ENCODE measurements at regions not wholly inside any gene's neighbourhood (a gene's known extent, or its start where the extent isn't known, plus 50 kb on each side); places are given as distances from the start of the nearest gene placed in this dataset.
A peak's percentile ranks its signal among the peaks of the same experiment; 100 is the strongest.

- no peak for DNase-seq
These were observed 541.3 kb upstream of the BTBD3 start for GRCh38 chr20:11376420-11376819.

GRCh38 chr20:11376998-11377397 lies 540.7 kb upstream of the BTBD3 start:
- DNase-seq: no peak

GRCh38 chr20:11377761-11378160 lies 539.9 kb upstream of the BTBD3 start:
- no peak for DNase-seq

GRCh38 chr20:11378252-11378651 lies 539.4 kb upstream of the BTBD3 start:
- no peak for DNase-seq

GRCh38 chr20:11379257-11380011 lies 538.3 kb upstream of the BTBD3 start:
- DNase-seq: peak; percentile 29 to 37

GRCh38 chr20:11380283-11380682 lies 537.4 kb upstream of the BTBD3 start:
- no peak for DNase-seq

GRCh38 chr20:11387189-11387754 lies 530.4 kb upstream of the BTBD3 start:
- no peak for DNase-seq

- no peak for DNase-seq
These were observed 528.5 kb upstream of the BTBD3 start for GRCh38 chr20:11389186-11389585.

- DNase-seq: no peak
These were observed 526.1 kb upstream of the BTBD3 start for GRCh38 chr20:11391591-11391990.

- DNase-seq: no peak
These were observed 523.4 kb upstream of the BTBD3 start for GRCh38 chr20:11394145-11394833.

GRCh38 chr20:11395581-11395980 lies 522.1 kb upstream of the BTBD3 start:
- no peak for DNase-seq

GRCh38 chr20:11401988-11402387 lies 515.7 kb upstream of the BTBD3 start:
- DNase-seq: no peak

- DNase-seq: no peak
These were observed 514.0 kb upstream of the BTBD3 start for GRCh38 chr20:11403711-11404110.

- no peak for DNase-seq
These were observed 510.8 kb upstream of the BTBD3 start for GRCh38 chr20:11406877-11407276.

GRCh38 chr20:11409561-11409960 lies 508.1 kb upstream of the BTBD3 start:
- DNase-seq: no peak

- no peak for DNase-seq
These were observed 505.9 kb upstream of the BTBD3 start for GRCh38 chr20:11411765-11412164.

GRCh38 chr20:11426948-11427347 lies 490.7 kb upstream of the BTBD3 start:
- DNase-seq: no peak

GRCh38 chr20:11429168-11429567 lies 488.5 kb upstream of the BTBD3 start:
- DNase-seq: no peak

GRCh38 chr20:11429889-11430519 lies 487.7 kb upstream of the BTBD3 start:
- DNase-seq: no peak

- DNase-seq: no peak
These were observed 487.0 kb upstream of the BTBD3 start for GRCh38 chr20:11430652-11431051.

GRCh38 chr20:11431621-11432020 lies 486.1 kb upstream of the BTBD3 start:
- DNase-seq: no peak

GRCh38 chr20:11432407-11432806 lies 485.3 kb upstream of the BTBD3 start:
- DNase-seq: no peak

- peak; percentile 36 to 48 for DNase-seq
These were observed 481.4 kb upstream of the BTBD3 start for GRCh38 chr20:11436113-11436905.
